ENCODE measurements at regions not wholly inside any gene's neighbourhood (a gene's known extent, or its start where the extent isn't known, plus 50 kb on each side); places are given as distances from the start of the nearest gene placed in this dataset.

DNA sequence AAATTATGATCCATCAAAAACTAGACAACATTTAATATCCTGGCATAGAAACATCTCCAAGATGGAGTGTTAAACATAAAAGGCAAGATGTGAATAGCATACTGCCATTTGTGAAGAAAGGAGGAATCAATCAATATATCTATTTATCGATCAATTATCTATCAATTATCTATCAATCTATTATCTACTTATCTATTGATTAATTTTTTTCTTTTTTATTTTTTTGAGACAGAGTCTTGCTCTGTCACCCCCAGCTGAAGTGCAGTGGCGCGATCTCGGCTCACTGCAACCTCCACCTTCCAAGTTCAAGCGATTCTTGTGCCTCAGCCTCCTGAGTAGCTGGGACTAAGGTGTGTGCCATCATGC is 117.0 kb upstream of the RFLNA start:
- H3K27ac Mint-ChIP-seq: no peak overlapping the region
- Histone ChIP-seq H2AFZ (ENCODE audit: insufficient read depth, low read depth, low read length, poor library complexity, severe bottlenecking) (no peak overlapping the region), H3K4me3 (ENCODE audit: control extremely low read depth in 1 of 5, extremely low read depth in 1 of 5, insufficient read depth in 1 of 5, low read depth in 2 of 5, low read length in 4 of 5) (no peak overlapping the region), H3K9me3 (ENCODE audit: control extremely low read depth in 1 of 3, control insufficient read depth in 2 of 3, insufficient read depth in 1 of 3, low read length in 2 of 3) (no peaks in the 10 kb centered on the region), H3K9ac (ENCODE audit: low read length) (no peak overlapping the region), H3K27ac (ENCODE audit: low read length in 2 of 2) (no peak overlapping the region), H4K20me1 (ENCODE audit: control insufficient read depth, insufficient read depth, low read length, poor library complexity, severe bottlenecking) (no peaks in the 10 kb centered on the region), H3K27me3 (replicated peaks in 1 of 4; ENCODE audit: control extremely low read depth in 1 of 4, control insufficient read depth in 3 of 4, insufficient read depth in 4 of 4, low read length in 3 of 4) (no peaks in the 10 kb centered on the region), H3K36me3 (replicated peaks in 1 of 2; ENCODE audit: control extremely low read depth in 1 of 2, control insufficient read depth in 1 of 2, extremely low read depth in 1 of 2, insufficient read depth in 2 of 2, low read length in 1 of 2) (no peaks in the 10 kb centered on the region), H3K79me2 (ENCODE audit: control insufficient read depth, insufficient read depth, low read length) (no peaks in the 10 kb centered on the region), H3K4me1 (ENCODE audit: control insufficient read depth in 2 of 2, insufficient read depth in 2 of 2, low read length in 2 of 2) (no peaks in the 10 kb centered on the region), H3K4me2 (replicated peaks; ENCODE audit: low read depth, low read length, poor library complexity, severe bottlenecking) (no peak overlapping the region)
- no peaks in the 10 kb centered on the region for H3K4me1 Mint-ChIP-seq
- peaks cover 7% of the 10 kb centered on the region for H3K27me3 Mint-ChIP-seq
- H3K4me3 Mint-ChIP-seq: no peak overlapping the region
- ATAC-seq (ENCODE audit: low read depth) (no peak), DNase-seq (no peak)
- WGBS (ENCODE audit: insufficient coverage): 100% methylated on average over 3 of the region's 5 CpGs
- ChIA-PET POLR2A (no interaction called here), CTCF (no interaction called here)
- H3K9me3 Mint-ChIP-seq (ENCODE audit: insufficient read depth): no peaks in the 10 kb centered on the region
- intact Hi-C loops (cut with micrococcal nuclease): no loop called here
- no peak for TF ChIP-seq EZH2 (IDR thresholded peaks at IDR 0.05; ENCODE audit: borderline replicate concordance, insufficient read depth, low read depth, low read length, poor library complexity, severe bottlenecking)
- TF ChIP-seq, protein P1, sequence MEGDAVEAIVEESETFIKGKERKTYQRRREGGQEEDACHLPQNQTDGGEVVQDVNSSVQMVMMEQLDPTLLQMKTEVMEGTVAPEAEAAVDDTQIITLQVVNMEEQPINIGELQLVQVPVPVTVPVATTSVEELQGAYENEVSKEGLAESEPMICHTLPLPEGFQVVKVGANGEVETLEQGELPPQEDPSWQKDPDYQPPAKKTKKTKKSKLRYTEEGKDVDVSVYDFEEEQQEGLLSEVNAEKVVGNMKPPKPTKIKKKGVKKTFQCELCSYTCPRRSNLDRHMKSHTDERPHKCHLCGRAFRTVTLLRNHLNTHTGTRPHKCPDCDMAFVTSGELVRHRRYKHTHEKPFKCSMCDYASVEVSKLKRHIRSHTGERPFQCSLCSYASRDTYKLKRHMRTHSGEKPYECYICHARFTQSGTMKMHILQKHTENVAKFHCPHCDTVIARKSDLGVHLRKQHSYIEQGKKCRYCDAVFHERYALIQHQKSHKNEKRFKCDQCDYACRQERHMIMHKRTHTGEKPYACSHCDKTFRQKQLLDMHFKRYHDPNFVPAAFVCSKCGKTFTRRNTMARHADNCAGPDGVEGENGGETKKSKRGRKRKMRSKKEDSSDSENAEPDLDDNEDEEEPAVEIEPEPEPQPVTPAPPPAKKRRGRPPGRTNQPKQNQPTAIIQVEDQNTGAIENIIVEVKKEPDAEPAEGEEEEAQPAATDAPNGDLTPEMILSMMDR (IDR thresholded peaks at IDR 0.05): no peak

DNA sequence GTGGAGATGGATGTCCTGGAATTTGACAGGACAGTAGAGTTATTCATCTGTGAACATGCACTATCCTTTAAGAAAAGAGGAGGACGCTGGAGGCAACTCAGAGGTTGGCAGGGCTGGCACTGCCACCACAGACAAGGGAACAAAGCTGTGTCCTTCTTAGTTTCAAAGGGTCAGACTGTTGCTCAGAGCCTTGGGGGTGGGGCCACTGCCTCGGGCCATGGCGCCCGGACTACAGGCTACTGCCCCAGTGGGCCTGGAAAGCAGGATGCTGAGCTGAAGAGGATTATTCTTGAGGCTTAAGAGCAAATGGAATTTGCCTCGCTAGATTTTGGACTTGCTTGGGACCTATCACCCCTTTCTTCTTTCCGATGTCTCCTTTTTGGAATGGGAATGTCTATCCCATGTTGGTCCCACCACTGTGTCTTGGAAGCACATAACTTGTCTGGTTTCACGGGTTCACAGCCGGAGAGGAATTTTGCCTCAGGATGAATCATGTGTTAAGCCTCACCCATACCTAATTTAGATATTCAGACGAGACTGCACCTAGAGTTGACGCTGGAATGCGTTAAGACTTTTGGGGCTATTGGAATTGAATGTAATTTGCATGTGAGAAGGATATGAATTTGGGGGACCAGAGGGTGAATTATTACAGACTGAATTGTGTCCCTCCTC is 114.8 kb upstream of the RFLNA start:
- Mint-ChIP-seq H3K4me3 (no peak overlapping the region), H3K27me3 (peaks cover 3% of the 10 kb centered on the region), H3K27ac (no peak overlapping the region), H3K9me3 (ENCODE audit: insufficient read depth) (no peaks in the 10 kb centered on the region), H3K4me1 (no peaks in the 10 kb centered on the region)
- no peaks in the 10 kb centered on the region for H3K79me2 ChIP-seq (ENCODE audit: control insufficient read depth, insufficient read depth, low read length)
- no peak overlapping the region for H3K4me3 ChIP-seq (ENCODE audit: control extremely low read depth in 1 of 5, extremely low read depth in 1 of 5, insufficient read depth in 1 of 5, low read depth in 2 of 5, low read length in 4 of 5)
- H4K20me1 ChIP-seq (ENCODE audit: control insufficient read depth, insufficient read depth, low read length, poor library complexity, severe bottlenecking): no peaks in the 10 kb centered on the region
- H3K4me1 ChIP-seq (ENCODE audit: control insufficient read depth in 2 of 2, insufficient read depth in 2 of 2, low read length in 2 of 2): no peaks in the 10 kb centered on the region
- no peaks in the 10 kb centered on the region for H3K9me3 ChIP-seq (ENCODE audit: control extremely low read depth in 1 of 3, control insufficient read depth in 2 of 3, insufficient read depth in 1 of 3, low read length in 2 of 3)
- H3K27me3 ChIP-seq (replicated peaks in 1 of 4; ENCODE audit: control extremely low read depth in 1 of 4, control insufficient read depth in 3 of 4, insufficient read depth in 4 of 4, low read length in 3 of 4): no peaks in the 10 kb centered on the region
- H3K27ac ChIP-seq (ENCODE audit: low read length in 2 of 2): no peak overlapping the region
- no peak overlapping the region for H3K4me2 ChIP-seq (replicated peaks; ENCODE audit: low read depth, low read length, poor library complexity, severe bottlenecking)
- no peak overlapping the region for H3K9ac ChIP-seq (ENCODE audit: low read length)
- POLR2A ChIA-PET: no interaction called here
- WGBS (ENCODE audit: insufficient coverage): 79% methylated on average over 8 of the region's 11 CpGs
- H2AFZ ChIP-seq (ENCODE audit: insufficient read depth, low read depth, low read length, poor library complexity, severe bottlenecking): no peak overlapping the region
- ATAC-seq (ENCODE audit: low read depth) (no peak), DNase-seq (no peak)
- intact Hi-C loops (cut with micrococcal nuclease): no loop called here
- TF ChIP-seq, protein P1 (IDR thresholded peaks at IDR 0.05): no peak
- TF ChIP-seq EZH2 (IDR thresholded peaks at IDR 0.05; ENCODE audit: borderline replicate concordance, insufficient read depth, low read depth, low read length, poor library complexity, severe bottlenecking): no peak
- no peaks in the 10 kb centered on the region for H3K36me3 ChIP-seq (replicated peaks in 1 of 2; ENCODE audit: control extremely low read depth in 1 of 2, control insufficient read depth in 1 of 2, extremely low read depth in 1 of 2, insufficient read depth in 2 of 2, low read length in 1 of 2)
- CTCF ChIA-PET: no interaction called here

All from B cell (primary cell).